GM20431 (cell line): ENCODE measurements at regions not wholly inside any gene's neighbourhood (a gene's known extent, or its start where the extent isn't known, plus 50 kb on each side); places are given as distances from the start of the nearest gene placed in this dataset.

Experiments
- in situ Hi-C: fragments of 300-500 bp; cut with MseI, MboI; formaldehyde crosslinking; loops from one replicate; pipeline ENCODE4 v1.15.0; 2020; ENCODE audit warnings: low sequenced_read_pairs; ENCODE audit not compliant: unreplicated experiment

DNA sequence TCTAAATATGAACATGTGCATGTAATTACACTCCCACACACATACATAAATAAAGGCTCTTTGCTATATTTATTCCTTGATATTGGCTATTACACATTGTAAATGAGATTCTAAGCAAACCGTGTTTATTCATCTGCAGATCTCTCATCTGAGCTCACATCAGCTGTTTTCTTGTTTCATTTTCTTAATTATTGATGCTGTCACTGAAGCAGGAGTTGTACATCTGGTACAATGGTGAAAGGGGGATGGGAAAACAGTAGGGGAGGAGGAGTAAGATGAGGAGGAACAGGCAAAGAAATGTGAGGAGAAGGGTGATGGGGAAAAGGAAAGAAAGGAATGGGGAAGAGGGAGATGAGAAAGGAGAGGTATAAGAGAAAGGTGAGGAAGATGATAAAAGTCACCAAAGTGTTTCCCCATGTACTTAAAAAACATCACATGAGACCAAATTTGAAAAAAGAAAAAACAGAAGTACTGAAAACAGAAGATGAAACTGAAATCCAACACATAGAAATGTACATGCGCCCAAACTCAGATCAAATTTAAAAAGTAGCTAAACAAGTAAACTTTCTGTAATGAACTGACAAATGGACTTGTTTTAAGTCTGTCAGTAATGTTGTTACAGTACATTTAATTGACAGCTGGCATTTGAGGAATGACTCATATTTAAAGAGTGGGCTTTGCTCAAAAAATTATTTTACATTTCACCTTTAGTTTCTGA lies 472.2 kb downstream of the ARL4A start:
- in situ Hi-C loops: no loop called here

DNA sequence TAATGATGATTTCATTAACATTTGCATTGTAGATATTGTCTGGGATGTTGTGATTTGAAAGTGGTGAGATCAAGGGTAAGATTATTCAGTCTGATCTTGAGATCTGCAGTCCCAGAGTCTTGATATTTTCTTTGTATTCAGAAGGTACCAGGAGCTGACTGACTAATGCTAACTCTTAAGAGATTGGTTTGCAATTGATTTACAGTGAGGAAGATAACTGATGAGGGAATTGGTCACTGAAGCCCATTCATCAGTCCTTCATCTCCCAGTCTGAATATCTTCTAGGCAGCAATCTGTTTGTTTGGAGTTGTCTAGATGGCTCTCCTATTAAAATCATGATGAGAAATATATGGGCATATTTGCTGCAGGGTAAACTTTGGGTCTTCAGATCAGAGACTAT lies 473.7 kb downstream of the ARL4A start:
- in situ Hi-C loops: no loop called here

DNA sequence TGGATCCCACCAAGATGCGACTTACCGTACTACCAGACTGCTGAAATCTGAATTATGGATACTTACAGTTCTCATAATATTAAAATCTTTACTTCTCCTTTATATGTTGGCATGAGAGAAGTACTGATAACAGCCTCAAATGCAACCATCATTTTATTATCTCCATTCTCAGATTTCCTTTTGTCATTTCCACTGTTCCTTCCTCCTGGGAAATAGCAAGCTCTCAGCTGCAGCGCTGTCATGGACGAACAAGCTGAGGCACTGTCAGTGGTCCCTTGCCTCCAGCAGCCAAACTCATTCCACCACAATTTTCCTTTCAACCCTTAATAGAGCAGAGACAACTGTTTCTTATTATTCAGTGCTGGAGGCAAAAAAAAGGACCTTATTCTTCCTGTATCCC lies 478.4 kb downstream of the ARL4A start:
- in situ Hi-C loops: no loop called here

DNA sequence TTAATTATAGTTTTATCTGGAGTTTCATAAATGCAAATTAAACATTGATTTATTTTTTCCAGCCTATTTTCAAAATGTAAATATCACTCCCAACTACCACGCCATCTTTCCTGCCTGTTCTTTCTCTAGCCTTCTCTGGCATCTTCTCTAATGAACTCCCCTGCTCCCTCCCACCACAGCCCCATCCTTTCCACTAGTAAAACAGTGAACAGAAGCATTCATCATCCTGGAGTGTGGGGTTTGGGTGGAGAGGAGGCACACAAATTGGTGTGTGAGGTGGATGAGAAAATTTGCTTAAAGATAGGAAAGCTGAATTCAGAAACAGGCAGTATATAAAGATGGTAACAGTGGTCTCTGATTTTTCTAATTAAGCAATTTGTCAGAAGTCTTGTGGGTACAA lies 479.4 kb downstream of the ARL4A start:
- in situ Hi-C loops: no loop called here

DNA sequence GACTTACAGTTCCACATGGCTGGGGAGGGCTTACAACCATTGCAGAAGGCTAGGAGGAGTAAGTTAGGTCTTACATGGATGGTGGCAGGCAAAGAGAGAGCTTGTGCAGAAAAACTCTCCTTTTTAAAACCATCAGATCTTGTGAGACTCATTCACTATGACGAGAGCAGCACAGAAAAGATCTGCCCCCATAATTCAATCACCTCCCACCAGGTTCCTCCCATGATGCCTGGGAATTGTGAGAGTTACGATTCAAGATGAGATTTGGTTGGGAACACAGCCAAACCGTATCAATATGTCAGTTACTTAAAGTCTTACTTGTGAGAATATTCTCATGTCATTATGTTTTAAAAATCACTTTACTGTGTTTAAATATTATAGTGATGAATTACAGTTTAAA lies 481.9 kb downstream of the ARL4A start:
- in situ Hi-C loops: no loop called here

DNA sequence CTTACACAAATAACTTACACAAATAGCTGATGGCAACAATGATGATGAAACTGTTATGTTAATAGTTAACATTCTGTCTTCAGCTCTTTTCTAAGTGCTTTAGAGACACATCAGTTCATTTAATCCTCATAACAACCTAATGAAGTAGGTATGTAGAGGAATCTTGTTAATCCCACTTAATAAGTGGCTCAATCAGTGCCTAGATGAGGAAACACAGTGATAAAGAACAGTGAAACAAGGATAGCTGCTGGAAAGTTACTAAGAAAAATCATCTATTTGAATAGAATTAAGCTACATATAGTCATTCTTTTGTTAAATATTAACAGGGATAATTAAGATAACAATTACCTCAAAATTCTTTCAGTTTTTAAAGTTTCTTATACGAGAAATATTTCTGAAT lies 487.6 kb downstream of the ARL4A start:
- in situ Hi-C loops: no loop called here

DNA sequence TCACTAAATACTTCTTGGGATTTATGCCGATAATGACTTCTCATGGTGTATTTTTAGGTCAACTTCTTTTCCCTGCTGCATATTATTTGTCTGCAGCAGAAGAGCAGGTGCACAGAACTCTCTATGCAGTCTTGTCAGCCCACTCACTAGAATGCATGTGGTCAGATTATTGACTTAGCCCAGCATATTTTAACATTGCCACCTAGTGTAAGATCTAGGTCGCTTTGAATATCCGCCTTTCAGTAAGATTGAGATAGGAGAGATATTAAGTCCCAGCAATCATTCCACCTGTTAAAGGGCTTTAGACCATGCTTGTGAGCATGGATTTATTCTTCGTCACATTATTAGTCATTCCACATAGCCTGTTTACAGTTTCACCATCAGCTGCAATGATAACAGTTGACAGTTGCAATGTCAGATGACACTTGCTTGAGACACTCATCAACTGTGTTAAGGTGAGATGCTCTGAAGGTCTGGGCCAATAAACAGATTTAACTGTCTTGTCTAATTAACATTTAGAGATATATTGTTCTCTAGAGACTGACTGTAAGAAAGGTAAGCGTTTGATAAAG lies 491.7 kb downstream of the ARL4A start:
- in situ Hi-C loops: no loop called here

DNA sequence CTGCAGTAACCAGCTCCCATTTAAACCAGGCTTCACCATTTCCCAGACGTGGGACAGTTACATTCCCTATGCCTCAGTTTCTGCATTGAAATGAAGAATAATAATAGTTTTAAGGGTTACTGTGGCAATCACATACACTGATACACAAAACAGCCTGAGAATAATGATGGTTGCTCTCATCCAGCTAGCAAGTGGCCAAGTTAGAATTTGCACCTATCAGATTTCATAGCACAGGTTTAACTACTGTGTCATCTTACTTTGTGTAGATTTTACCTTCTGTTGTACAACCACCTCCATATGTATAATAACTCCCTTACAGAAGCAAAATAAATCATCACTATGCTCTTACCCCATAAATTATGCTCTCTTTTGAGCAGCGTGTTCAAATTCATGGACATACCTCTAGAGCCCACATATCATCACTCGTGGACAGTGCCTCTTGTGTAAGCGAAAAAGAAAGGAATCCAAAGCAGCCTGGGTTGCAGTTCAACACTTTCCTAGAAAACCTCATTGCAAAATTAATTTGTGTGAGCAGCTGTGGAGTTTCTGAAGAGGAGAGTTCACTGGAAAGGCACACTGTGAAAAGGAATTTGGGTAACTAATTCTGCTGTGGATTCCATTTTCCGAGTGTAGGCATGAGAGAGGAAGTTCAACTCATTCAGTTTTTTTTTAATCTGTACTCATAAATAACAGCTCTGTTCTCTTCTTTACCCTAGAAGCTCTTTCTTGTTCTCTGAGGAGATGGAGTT lies 492.5 kb downstream of the ARL4A start:
- in situ Hi-C loops: no loop called here

DNA sequence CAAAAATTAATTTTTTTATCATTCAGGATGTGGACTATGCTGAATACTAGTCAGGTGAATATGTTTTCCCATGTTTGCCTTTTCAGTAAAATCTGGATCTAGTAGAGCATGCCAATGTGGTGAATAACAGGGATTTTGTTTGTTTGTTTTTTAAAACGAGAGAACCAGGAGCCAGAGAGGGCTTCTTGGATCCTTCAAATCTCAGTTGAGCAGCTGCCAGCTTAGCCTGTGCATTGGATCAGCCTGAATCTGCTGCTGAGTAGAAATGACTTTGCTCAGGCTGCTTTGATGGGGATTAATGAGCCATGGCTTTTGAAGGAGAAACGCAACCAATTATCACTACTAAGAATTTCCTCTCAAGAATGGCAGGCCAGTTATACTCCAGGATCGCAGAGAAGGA lies 493.8 kb downstream of the ARL4A start:
- in situ Hi-C loops: no loop called here

DNA sequence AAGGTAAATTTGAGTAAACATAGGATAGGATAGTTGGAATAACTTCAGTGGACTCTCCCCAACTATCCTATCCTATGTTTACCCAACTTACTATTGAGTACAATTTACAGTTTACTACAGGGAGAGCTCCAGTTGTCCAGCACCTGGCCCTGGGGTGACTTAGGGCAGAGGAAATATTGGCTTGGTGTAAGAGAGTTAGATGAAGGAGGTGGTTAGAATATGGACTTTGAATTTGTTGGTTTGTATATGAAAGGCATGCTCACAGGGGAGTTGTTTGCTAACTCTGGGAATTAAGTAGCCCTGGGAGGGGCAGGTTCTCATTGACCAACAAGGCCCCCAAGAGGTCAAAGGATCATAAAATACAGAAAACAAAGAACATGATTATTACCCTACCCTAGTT lies 497.7 kb downstream of the ARL4A start:
- in situ Hi-C loops: no loop called here

DNA sequence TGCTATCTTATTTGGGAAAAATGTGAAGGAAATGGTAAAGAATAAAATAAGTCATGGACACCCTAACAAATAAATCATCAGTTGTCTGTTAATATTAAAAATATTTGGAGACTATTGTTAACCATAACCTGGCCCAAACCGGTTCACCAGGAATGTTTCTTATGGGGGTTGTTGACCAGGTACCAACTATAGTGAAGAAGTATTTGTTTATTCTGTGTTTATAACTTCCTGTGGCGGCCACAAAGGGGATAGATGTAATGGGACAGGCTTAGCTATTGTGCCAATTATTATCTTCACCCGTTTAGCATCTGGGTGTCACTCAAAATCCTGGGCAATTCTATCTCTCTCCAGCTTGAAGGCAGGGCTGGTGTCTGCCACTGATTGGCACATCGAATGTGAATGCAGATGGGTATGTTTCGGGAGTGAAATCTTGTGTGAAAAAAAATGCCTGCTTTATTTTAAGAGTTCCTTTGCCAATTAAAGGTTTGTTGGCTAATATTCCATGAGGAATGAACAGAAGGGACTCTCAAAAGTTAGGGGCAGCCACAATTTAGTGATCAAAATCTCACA lies 500.9 kb downstream of the ARL4A start:
- in situ Hi-C loops: no loop called here

DNA sequence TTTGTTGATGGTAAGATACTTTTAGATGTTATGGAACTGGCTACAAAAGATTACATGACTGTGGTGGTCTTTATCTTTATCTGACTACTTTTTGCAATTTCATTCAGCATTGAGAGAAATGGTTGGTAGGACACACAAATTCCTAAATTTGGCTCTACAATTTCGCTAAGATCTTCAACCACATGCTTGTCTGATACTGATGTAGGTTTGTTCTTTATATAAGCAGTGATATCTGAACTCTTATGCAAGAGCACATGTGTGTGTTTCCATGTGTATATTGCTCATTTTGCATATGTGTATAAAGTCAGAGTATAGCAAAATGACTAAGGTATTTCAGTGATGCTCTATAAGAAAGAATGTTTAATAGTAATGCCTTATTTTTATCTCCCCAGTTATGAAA lies 501.5 kb downstream of the ARL4A start:
- in situ Hi-C loops: no loop called here

DNA sequence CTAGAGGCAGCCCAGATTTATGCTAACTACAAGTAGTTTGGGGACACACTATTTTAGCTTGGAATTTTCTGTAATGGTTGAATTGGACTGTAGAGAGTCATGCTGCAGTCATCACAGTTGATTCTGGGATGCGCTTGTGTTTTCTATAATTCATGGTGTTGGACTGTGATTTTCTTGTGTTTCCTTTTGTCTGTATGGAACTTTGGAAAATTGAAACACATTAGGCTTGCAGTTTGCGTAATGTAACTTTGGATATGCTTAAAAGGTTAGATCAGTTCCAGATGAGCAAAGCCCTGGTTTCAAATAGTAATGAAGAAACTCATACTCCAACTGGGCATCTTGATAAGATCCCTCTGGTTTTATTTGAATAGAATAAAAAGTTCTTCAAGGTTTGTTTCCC lies 502.2 kb downstream of the ARL4A start:
- in situ Hi-C loops: no loop called here

DNA sequence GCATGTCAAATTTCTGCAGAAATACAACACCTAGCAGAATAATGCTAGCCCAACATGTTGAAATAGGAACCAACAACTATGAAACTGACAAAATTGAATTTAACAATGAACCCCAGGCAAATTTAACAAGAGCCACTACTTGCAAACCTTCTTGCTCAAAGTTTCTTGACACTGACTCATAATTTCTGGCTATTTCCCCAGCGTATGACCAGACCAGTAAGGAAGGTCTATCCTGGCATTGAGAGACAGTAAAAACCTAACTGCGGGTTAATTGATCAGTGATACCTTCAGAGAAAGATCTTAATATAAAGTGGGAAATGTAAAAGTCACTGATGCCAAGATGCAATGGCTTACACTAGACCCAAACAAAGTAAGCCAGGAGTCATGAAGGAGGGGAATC lies 510.1 kb downstream of the ARL4A start:
- in situ Hi-C loops: no loop called here

DNA sequence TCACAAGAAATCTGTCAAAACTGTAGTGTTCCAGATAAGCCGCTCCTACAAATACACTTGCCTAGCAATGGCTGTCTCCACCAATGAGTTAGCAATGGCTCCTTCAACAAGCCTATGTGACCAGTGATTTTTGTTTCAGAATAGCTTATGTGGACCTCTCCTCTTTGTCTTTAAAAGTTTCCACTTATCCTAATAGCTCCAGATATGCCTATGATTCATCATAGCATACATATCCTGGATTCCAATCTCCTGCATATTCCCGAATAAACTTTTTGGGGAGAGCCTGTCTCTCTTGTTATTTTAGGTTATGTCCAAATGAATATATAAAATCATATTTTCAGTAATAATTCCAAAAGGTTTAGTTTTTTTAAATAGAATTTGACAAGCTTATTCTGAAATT lies 510.6 kb downstream of the ARL4A start:
- in situ Hi-C loops: no loop called here

DNA sequence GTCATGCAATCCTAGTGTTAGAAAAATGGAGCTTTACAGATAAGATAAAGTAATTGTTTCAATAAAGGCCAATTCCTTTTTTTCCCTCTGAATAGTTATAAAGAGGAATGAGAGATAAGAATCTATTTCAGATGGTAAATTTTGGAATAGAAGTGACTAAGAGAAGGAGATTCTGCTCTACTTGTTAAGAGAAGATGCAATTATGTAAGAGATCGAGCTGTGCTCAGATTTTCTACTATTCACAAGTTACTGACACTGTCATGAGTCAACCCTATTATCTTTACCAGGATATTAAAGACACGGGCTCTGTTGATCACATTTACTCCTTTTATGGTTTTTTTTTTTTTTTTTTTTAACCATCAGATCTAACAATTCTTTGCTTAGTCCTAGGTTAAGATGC lies 511.3 kb downstream of the ARL4A start:
- in situ Hi-C loops: no loop called here

DNA sequence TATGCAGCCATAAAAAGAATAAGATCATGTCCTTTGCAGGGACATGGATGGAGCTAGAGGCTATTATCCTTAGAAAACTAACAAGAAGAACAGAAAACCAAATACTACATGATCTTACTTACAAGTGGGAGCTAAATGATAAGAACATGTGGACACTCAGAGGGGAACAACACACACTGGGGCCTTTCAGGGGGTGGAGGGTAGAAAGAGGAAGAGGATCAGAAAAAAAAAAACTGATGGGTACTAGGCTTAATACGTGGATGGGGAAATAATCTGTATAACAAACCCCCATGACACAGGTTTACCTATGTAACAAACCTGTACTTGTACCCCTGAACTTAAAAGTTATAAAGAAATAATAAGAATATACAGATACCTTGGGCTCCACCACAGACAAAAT lies 514.2 kb downstream of the ARL4A start:
- in situ Hi-C loops: no loop called here

DNA sequence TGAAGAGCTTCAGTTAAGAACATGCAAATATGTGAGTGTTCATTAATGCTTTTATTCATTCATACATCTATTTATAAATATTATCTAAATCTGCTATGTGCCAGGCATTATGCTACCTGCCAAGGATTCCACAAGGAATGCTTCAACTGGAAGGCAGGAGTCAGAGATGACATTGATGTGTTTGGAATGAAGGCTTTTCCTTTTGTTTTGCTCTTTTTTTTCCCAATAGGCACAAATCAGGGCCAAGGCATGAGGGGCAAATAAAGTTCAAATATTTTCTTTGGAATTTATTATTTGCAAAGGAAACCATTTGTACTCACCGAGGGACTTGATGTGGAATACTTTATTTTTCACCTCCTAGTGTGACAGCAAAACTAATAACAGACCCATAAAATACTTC lies 530.3 kb downstream of the ARL4A start:
- in situ Hi-C loops: no loop called here

DNA sequence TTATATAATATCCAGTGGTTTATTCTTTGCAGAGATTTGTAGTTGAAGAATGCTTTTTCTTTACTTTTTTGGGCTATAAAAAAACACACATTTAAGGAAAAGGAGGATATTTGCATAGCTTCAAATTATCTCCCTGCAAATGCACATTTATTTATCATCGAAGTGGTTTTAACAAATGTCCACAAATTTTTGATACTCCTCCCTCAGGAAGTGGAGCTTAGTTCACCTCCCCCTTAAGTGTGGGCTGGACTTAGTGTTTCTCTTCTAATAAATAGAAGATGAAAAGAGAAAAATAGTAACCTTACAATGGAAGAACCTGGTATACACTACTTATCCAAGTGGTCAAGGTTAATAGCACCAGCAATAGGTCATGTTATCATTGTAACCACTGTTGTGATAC lies 537.6 kb downstream of the ARL4A start:
- in situ Hi-C loops: no loop called here

DNA sequence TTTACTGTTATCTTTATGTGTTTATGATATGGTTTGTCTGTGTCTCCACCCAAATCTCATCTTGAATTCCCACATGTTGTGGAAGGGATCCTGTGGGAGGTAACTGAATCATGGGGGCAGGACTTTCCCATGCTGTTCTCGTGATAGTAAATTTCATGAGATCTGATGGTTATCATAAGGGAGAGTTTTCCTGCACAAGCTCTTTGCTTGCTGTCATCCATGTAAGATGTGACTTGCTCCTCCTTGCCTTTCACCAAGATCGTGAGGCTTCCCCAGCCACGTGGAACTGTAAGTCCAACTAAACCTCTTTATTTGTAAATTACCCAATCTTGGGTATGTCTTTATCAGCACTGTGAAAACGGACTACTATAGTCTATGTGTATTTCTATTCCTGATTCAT lies 539.0 kb downstream of the ARL4A start:
- in situ Hi-C loops: no loop called here

DNA sequence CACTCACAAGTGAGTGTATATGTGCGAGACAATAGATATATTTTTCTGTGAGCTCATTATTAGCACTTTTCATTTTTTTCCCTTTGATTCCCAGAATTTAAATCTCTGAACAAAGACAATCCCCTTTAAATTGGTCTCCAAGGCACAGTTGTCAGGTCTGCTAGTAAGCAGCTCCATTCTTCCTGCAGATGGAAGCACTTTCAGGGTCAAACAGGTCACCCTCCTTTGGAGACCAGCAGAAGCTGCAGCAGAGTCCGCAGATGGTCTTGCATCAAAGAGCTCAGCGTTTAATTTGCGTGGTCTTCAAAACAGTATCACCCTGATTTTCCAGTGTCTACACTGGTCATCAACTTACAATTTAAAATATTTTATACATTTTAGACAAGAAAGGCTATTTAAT lies 543.8 kb downstream of the ARL4A start:
- in situ Hi-C loops: no loop called here
